Fibroblast of lung (primary cell): ENCODE measurements at regions not wholly inside any gene's neighbourhood (a gene's known extent, or its start where the extent isn't known, plus 50 kb on each side); places are given as distances from the start of the nearest gene placed in this dataset.
"Not testable (repeated sequence)": the region's sequence is repeated elsewhere in the genome, so short reads cannot be mapped to it uniquely, and the experiment has no call there.

Experiments
- EZH2 ChIP-seq: IDR thresholded peaks from 2 replicates; pipeline ENCODE4 v1.5.1; 2012; ENCODE audit warnings: low read length, control low read depth, mild to moderate bottlenecking; ENCODE audit errors: missing control alignments
- TF ChIP-seq, protein P1 (sequence below), 2 donors: IDR thresholded peaks in 1 of 2; conservative IDR thresholded peaks in 1 of 2; 1 replicate in 1 of 2; 2 replicates in 1 of 2; pipeline ENCODE4 v1.5.1; 2011 to 2012; ENCODE audit warnings: low read length in 2 of 2, control low read depth in 1 of 2, inconsistent platforms in 1 of 2, low read depth in 1 of 2, mild to moderate bottlenecking in 1 of 2

DNA sequence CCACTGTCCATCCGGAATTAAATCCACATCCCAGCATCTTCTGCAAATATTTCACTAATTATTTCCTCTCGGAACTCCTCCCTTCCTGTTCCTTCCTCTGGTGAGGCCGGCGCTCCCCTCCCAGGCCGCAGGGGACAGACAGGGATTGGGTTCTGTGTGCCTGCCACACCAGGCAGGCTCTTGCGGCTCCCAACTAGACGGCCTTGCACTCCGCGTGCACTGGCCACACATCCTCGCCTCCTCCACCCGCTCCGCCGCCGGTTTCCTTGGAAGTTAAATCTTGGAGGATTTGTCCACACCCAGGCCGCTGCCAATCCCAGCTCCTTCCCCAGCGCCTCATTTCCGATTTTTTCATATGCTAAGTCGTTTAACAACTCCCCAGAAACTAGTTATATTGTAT is 157.6 kb upstream of the CACNA1E start:
- not testable (repeated sequence) for TF ChIP-seq EZH2
- TF ChIP-seq, protein P1, sequence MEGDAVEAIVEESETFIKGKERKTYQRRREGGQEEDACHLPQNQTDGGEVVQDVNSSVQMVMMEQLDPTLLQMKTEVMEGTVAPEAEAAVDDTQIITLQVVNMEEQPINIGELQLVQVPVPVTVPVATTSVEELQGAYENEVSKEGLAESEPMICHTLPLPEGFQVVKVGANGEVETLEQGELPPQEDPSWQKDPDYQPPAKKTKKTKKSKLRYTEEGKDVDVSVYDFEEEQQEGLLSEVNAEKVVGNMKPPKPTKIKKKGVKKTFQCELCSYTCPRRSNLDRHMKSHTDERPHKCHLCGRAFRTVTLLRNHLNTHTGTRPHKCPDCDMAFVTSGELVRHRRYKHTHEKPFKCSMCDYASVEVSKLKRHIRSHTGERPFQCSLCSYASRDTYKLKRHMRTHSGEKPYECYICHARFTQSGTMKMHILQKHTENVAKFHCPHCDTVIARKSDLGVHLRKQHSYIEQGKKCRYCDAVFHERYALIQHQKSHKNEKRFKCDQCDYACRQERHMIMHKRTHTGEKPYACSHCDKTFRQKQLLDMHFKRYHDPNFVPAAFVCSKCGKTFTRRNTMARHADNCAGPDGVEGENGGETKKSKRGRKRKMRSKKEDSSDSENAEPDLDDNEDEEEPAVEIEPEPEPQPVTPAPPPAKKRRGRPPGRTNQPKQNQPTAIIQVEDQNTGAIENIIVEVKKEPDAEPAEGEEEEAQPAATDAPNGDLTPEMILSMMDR (conservative IDR thresholded peaks at IDR 0.05 in 1 of 2, IDR thresholded peaks at IDR 0.05 in 1 of 2; ENCODE audit: low read depth in 1 of 2, low read length in 2 of 2), result not testable (repeated sequence)
